Panc1 (cell line): ENCODE measurements at regions not wholly inside any gene's neighbourhood (a gene's known extent, or its start where the extent isn't known, plus 50 kb on each side); places are given as distances from the start of the nearest gene placed in this dataset.

ENCODE experiments used
- ATAC-seq: fragments of 200-7000 bp; cut with Tn5 transposase; 2 replicates; pipeline ENCODE4 v1.9.1; 2020; ENCODE audit warnings: mild to moderate bottlenecking, moderate library complexity
- BruUV-seq: library from RNA; stranded (reverse); fragments of 400-500 nt; replicated peaks from 2 replicates; lab custom pipeline; 2021; lab: Mats Ljungman, UMichigan
- CTCF ChIA-PET: fragments of 300-600 bp; sonication (Branson Sonifier 250); formaldehyde crosslinking; loops from one replicate; lab custom pipeline; 2022; ENCODE audit warnings: antibody characterized with exemption; lab: Charles Lee
- POLR2A ChIA-PET: fragments of 300-600 bp; sonication (Branson Sonifier 250); formaldehyde crosslinking; loops from one replicate; lab custom pipeline; 2022; ENCODE audit warnings: antibody characterized with exemption; lab: Charles Lee
- DNase-seq: peaks from one replicate; pipeline ENCODE4 v3.0.0-alpha.2; 2010; ENCODE audit warnings: low read depth, low spot score
- H3K27ac ChIP-seq: 2 replicates; pipeline ENCODE4 v1.5.1; 2011; ENCODE audit warnings: mild to moderate bottlenecking, low read length, inconsistent platforms
- H3K27me3 ChIP-seq: fragments of 200-500 bp; sonication (Bioruptor generic); 2 replicates; pipeline ENCODE4 v1.6.0; 2014; ENCODE audit warnings: low read length, inconsistent platforms; ENCODE audit not compliant: control insufficient read depth, insufficient read depth
- H3K36me3 ChIP-seq: fragments of 200-500 bp; sonication (Bioruptor generic); 2 replicates; pipeline ENCODE4 v1.5.1; 2014; ENCODE audit warnings: inconsistent platforms, mild to moderate bottlenecking, low read length, moderate library complexity; ENCODE audit not compliant: control insufficient read depth, insufficient read depth
- H3K4me1 ChIP-seq: 2 replicates; pipeline ENCODE4 v1.5.1; 2011; ENCODE audit warnings: inconsistent platforms, mild to moderate bottlenecking, low read length, moderate library complexity; ENCODE audit not compliant: control insufficient read depth, insufficient read depth
- H3K4me3 ChIP-seq, 2 experiments: 2 replicates each; pipeline ENCODE4 v1.5.1; 2011 to 2012; ENCODE audit warnings: low read depth in 2 of 2, low read length in 2 of 2, mild to moderate bottlenecking in 2 of 2, inconsistent platforms in 1 of 2, moderate library complexity in 1 of 2
- H3K9me3 ChIP-seq: fragments of 200-500 bp; sonication (Bioruptor generic); 2 replicates; pipeline ENCODE4 v1.5.1; 2014; ENCODE audit warnings: low read depth, mild to moderate bottlenecking, inconsistent platforms, low read length, moderate library complexity; ENCODE audit not compliant: control insufficient read depth, insufficient read depth
- POLR2AphosphoS5 ChIP-seq: IDR thresholded peaks from 2 replicates; pipeline ENCODE4 v1.6.1; 2012; ENCODE audit warnings: mild to moderate bottlenecking, low read depth, low read length, moderate library complexity
- SIN3A ChIP-seq: IDR thresholded peaks from 2 replicates; pipeline ENCODE4 v1.6.1; 2012; ENCODE audit warnings: low read depth, mild to moderate bottlenecking, low read length, moderate library complexity, borderline replicate concordance; ENCODE audit not compliant: insufficient read depth
- TCF7L2 ChIP-seq: IDR thresholded peaks from 2 replicates; pipeline ENCODE4 v1.6.1; 2011; ENCODE audit warnings: mild to moderate bottlenecking, low read depth, low read length, inconsistent platforms
- in situ Hi-C: cut with HindIII; loops from 2 replicates; pipeline ENCODE4 v1.10.0; 2016; ENCODE audit warnings: low sequenced_read_pairs, low pct_unique_long_range_greater_than_20kb
- intact Hi-C: fragments of 100-400 bp; cut with micrococcal nuclease; formaldehyde crosslinking; loops from one replicate; pipeline ENCODE4 v1.10.0; 2022; ENCODE audit not compliant: unreplicated experiment
- TF ChIP-seq, protein P1 (sequence below), 2 experiments: IDR thresholded peaks; 2 replicates each; pipeline ENCODE4 v1.6.1; 2011 to 2012; ENCODE audit warnings: low read depth in 2 of 2, control low read depth in 1 of 2, low read length in 1 of 2, mild to moderate bottlenecking in 1 of 2, moderate library complexity in 1 of 2; ENCODE audit not compliant: insufficient read depth in 1 of 2
- TF ChIP-seq, protein P2 (sequence below): fragments of 450-650 bp; IDR thresholded peaks from 2 replicates; pipeline ENCODE4 v1.5.1; 2017; ENCODE audit warnings: mild to moderate bottlenecking

GRCh38 chr5:103801681-103802080 lies 239.1 kb upstream of the NUDT12 start:
- Histone ChIP-seq H3K27ac (no peak overlapping the region), H3K27me3 (no peaks in the 10 kb centered on the region), H3K36me3 (no peaks in the 10 kb centered on the region), H3K9me3 (no peaks in the 10 kb centered on the region), H3K4me3 (no peak overlapping the region), H3K4me1 (no peaks in the 10 kb centered on the region)
- no TSS peak for BruUV-seq
- ChIA-PET CTCF (no interaction called here), POLR2A (no interaction called here)
- intact Hi-C loops, result loop anchor here (10.0 kb wide), 1 partner anchor 217 kb away; no protein-coding TSS in a partner anchor
- ATAC-seq (no peak), DNase-seq (no peak)
- in situ Hi-C loops, result no loop called here
- TF ChIP-seq, protein P1, sequence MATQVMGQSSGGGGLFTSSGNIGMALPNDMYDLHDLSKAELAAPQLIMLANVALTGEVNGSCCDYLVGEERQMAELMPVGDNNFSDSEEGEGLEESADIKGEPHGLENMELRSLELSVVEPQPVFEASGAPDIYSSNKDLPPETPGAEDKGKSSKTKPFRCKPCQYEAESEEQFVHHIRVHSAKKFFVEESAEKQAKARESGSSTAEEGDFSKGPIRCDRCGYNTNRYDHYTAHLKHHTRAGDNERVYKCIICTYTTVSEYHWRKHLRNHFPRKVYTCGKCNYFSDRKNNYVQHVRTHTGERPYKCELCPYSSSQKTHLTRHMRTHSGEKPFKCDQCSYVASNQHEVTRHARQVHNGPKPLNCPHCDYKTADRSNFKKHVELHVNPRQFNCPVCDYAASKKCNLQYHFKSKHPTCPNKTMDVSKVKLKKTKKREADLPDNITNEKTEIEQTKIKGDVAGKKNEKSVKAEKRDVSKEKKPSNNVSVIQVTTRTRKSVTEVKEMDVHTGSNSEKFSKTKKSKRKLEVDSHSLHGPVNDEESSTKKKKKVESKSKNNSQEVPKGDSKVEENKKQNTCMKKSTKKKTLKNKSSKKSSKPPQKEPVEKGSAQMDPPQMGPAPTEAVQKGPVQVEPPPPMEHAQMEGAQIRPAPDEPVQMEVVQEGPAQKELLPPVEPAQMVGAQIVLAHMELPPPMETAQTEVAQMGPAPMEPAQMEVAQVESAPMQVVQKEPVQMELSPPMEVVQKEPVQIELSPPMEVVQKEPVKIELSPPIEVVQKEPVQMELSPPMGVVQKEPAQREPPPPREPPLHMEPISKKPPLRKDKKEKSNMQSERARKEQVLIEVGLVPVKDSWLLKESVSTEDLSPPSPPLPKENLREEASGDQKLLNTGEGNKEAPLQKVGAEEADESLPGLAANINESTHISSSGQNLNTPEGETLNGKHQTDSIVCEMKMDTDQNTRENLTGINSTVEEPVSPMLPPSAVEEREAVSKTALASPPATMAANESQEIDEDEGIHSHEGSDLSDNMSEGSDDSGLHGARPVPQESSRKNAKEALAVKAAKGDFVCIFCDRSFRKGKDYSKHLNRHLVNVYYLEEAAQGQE (IDR thresholded peaks at IDR 0.05; ENCODE audit: insufficient read depth in 1 of 2, low read depth in 2 of 2, low read length in 1 of 2), result no peak
- no peak for TF ChIP-seq TCF7L2
- TF ChIP-seq, protein P2, sequence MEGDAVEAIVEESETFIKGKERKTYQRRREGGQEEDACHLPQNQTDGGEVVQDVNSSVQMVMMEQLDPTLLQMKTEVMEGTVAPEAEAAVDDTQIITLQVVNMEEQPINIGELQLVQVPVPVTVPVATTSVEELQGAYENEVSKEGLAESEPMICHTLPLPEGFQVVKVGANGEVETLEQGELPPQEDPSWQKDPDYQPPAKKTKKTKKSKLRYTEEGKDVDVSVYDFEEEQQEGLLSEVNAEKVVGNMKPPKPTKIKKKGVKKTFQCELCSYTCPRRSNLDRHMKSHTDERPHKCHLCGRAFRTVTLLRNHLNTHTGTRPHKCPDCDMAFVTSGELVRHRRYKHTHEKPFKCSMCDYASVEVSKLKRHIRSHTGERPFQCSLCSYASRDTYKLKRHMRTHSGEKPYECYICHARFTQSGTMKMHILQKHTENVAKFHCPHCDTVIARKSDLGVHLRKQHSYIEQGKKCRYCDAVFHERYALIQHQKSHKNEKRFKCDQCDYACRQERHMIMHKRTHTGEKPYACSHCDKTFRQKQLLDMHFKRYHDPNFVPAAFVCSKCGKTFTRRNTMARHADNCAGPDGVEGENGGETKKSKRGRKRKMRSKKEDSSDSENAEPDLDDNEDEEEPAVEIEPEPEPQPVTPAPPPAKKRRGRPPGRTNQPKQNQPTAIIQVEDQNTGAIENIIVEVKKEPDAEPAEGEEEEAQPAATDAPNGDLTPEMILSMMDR, result no peak
- TF ChIP-seq SIN3A, result no peak
- no peak for TF ChIP-seq POLR2AphosphoS5

GRCh38 chr5:103800741-103801495 lies 238.3 kb upstream of the NUDT12 start:
- Histone ChIP-seq H3K27ac (no peak overlapping the region), H3K27me3 (no peaks in the 10 kb centered on the region), H3K9me3 (no peaks in the 10 kb centered on the region), H3K36me3 (no peaks in the 10 kb centered on the region), H3K4me3 (no peak overlapping the region), H3K4me1 (no peaks in the 10 kb centered on the region)
- DNase-seq, result no peak
- BruUV-seq, result no TSS peak
- no peak for ATAC-seq
- CTCF ChIA-PET, result no interaction called here
- POLR2A ChIA-PET, result no interaction called here
- intact Hi-C loops (loop anchor here (10.0 kb wide), 1 partner anchor 216 kb away; no protein-coding TSS in a partner anchor), in situ Hi-C loops (no loop called here)
- TF ChIP-seq, protein P1 (IDR thresholded peaks at IDR 0.05; ENCODE audit: insufficient read depth in 1 of 2, low read depth in 2 of 2, low read length in 1 of 2), result no peak
- TF ChIP-seq TCF7L2, result no peak
- TF ChIP-seq SIN3A, result no peak
- TF ChIP-seq, protein P2, result no peak
- no peak for TF ChIP-seq POLR2AphosphoS5
